Ishikawa (cell line): ENCODE measurements at regions not wholly inside any gene's neighbourhood (a gene's known extent, or its start where the extent isn't known, plus 50 kb on each side); places are given as distances from the start of the nearest gene placed in this dataset.

ENCODE experiments used
- CEBPB ChIP-seq: IDR thresholded peaks from 2 replicates; pipeline ENCODE4 v1.6.1; 2012
- CREB1 ChIP-seq: IDR thresholded peaks from 2 replicates; pipeline ENCODE4 v1.6.1; 2012; ENCODE audit warnings: low read depth
- EGR1 ChIP-seq: IDR thresholded peaks from 2 replicates; pipeline ENCODE4 v1.6.1; 2012
- EP300 ChIP-seq: IDR thresholded peaks from 2 replicates; pipeline ENCODE4 v1.6.1; 2012; ENCODE audit warnings: borderline replicate concordance
- FOXM1 ChIP-seq: IDR thresholded peaks from 2 replicates; pipeline ENCODE4 v1.6.1; 2012; ENCODE audit warnings: low read depth, borderline replicate concordance
- MAX ChIP-seq: IDR thresholded peaks from 2 replicates; pipeline ENCODE4 v1.6.1; 2012
- NFIC ChIP-seq: IDR thresholded peaks from 2 replicates; pipeline ENCODE4 v1.6.1; 2012
- RAD21 ChIP-seq: IDR thresholded peaks from 2 replicates; pipeline ENCODE4 v1.6.1; 2012; ENCODE audit warnings: low read depth
- REST ChIP-seq: IDR thresholded peaks from 2 replicates; pipeline ENCODE4 v1.6.1; 2012; ENCODE audit warnings: low read depth, mild to moderate bottlenecking
- TAF1 ChIP-seq: IDR thresholded peaks from 2 replicates; pipeline ENCODE4 v1.6.1; 2012; ENCODE audit warnings: low read depth, mild to moderate bottlenecking
- TCF12 ChIP-seq: IDR thresholded peaks from 2 replicates; pipeline ENCODE4 v1.6.1; 2012; ENCODE audit warnings: low read depth
- TEAD4 ChIP-seq: IDR thresholded peaks from 2 replicates; pipeline ENCODE4 v1.6.1; 2012
- USF1 ChIP-seq: IDR thresholded peaks from 2 replicates; pipeline ENCODE4 v1.6.1; 2012
- YY1 ChIP-seq: IDR thresholded peaks from 2 replicates; pipeline ENCODE4 v1.6.1; 2012; ENCODE audit warnings: low read depth
- ZBTB7A ChIP-seq: IDR thresholded peaks from 2 replicates; pipeline ENCODE4 v1.6.1; 2012; ENCODE audit warnings: low read depth

GRCh38 chr11:27875831-27876775, 175.8 kb upstream of the BDNF start:
- no peak for TF ChIP-seq TEAD4
- no peak for TF ChIP-seq TAF1
- TF ChIP-seq ZBTB7A, result no peak
- no peak for TF ChIP-seq RAD21
- TF ChIP-seq CEBPB, result no peak
- TF ChIP-seq EGR1, result no peak
- no peak for TF ChIP-seq FOXM1

- TF ChIP-seq ZBTB7A (no peak), EGR1 (no peak), NFIC (no peak), EP300 (no peak), TAF1 (no peak), MAX (no peak), CEBPB (no peak), RAD21 (no peak), FOXM1 (no peak), USF1 (no peak), TEAD4 (no peak), YY1 (no peak), TCF12 (no peak)
These were observed 175.0 kb upstream of the BDNF start for GRCh38 chr11:27874998-27875830.

GRCh38 chr11:27873664-27874063, 173.4 kb upstream of the BDNF start:
- TF ChIP-seq TAF1 (no peak), EGR1 (no peak), TEAD4 (no peak), TCF12 (no peak), REST (no peak), NFIC (no peak), USF1 (no peak), MAX (no peak), RAD21 (no peak), YY1 (no peak), CEBPB (no peak), EP300 (no peak), ZBTB7A (no peak), CREB1 (no peak)

GRCh38 chr11:27871056-27871455, 170.8 kb upstream of the BDNF start:
- no peak for TF ChIP-seq USF1
- TF ChIP-seq MAX, result no peak
- no peak for TF ChIP-seq FOXM1

- TF ChIP-seq CREB1 (no peak), CEBPB (no peak), TEAD4 (no peak), TAF1 (no peak), EP300 (no peak), MAX (no peak), NFIC (no peak), FOXM1 (no peak), TCF12 (no peak), YY1 (no peak), ZBTB7A (no peak), USF1 (no peak)
These were observed 169.4 kb upstream of the BDNF start for GRCh38 chr11:27869701-27870100.

GRCh38 chr11:27868709-27869108, 168.5 kb upstream of the BDNF start:
- TF ChIP-seq MAX (no peak), RAD21 (no peak), EP300 (no peak), FOXM1 (no peak), YY1 (no peak)
